ENCODE measurements at regions not wholly inside any gene's neighbourhood (a gene's known extent, or its start where the extent isn't known, plus 50 kb on each side); places are given as distances from the start of the nearest gene placed in this dataset.

DNA sequence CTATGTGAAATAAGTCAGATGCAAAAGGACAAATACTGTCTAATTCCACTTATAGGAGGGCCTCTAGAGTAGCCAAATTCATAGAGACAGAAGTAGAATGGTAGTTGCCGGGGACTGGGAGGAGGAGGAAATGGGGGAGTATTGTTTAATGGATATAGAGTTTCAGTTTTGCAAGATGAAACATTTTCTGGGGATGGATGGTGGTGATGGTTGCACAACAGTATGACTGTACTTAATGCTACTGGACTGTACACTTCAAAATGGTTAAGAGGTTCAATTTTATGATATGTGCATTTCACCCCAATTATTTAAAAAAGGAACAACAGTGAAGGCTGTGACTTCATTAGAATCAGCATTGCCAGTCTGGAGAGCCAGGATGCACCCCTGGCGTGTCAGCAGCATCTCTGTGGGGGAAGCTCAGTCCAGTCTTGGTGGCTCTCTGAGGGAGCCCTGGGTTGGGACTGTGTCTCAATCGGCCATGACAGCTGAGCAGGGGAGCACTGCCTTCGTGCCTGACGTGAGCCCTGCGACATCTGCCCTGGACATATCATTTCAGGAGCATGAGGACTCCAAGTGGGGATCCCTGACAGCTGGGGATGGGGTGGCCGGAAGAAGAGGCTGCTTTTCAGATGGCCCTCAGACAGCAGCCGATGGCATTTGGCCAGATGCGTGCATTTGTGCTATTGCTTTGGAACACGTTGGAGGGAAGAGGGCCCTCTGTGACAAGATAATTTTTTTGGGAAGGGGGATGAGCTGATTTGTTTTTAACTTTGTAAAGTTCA lies 130.8 kb upstream of the STC2 start:
- POLR2A ChIA-PET, result no interaction called here
- DNase-seq (ENCODE audit: extremely low spot score), result no peak
- CTCF ChIA-PET, result no interaction called here
- TF ChIP-seq TARDBP (IDR thresholded peaks at IDR 0.05) (no peak), NFRKB (IDR thresholded peaks at IDR 0.05) (no peak), ZNF384 (IDR thresholded peaks at IDR 0.05) (no peak), L3MBTL2 (conservative IDR thresholded peaks at IDR 0.05) (no peak)
- TF ChIP-seq, protein P1, sequence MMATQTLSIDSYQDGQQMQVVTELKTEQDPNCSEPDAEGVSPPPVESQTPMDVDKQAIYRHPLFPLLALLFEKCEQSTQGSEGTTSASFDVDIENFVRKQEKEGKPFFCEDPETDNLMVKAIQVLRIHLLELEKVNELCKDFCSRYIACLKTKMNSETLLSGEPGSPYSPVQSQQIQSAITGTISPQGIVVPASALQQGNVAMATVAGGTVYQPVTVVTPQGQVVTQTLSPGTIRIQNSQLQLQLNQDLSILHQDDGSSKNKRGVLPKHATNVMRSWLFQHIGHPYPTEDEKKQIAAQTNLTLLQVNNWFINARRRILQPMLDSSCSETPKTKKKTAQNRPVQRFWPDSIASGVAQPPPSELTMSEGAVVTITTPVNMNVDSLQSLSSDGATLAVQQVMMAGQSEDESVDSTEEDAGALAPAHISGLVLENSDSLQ (IDR thresholded peaks at IDR 0.05), result no peak

DNA sequence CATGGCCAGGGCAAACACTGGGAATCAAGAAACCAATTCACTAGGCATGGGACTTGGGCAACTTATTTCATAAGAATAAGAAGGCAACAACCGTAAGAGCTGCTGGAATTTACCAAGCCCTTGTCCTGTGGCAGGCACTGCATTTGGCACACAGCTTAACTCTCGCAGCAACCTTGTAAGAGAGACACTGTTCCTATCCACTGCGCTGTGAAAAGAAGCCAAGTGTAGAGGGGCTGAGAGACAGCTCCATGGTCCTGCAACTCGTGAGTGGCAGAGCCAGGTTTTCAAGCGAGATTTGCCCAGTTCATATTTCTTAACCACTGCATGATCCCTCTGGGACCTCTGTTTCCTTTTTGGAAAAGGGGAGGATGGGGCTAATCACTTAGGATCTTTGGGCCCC lies 129.3 kb upstream of the STC2 start:
- DNase-seq (ENCODE audit: extremely low spot score), result no peak
- TF ChIP-seq ARNT (IDR thresholded peaks at IDR 0.05) (no peak), ELF4 (IDR thresholded peaks at IDR 0.05) (no peak), FOXM1 (IDR thresholded peaks at IDR 0.05; ENCODE audit: borderline replicate concordance) (no peak), SUZ12 (IDR thresholded peaks at IDR 0.05) (no peak), LEF1 (IDR thresholded peaks at IDR 0.05; ENCODE audit: borderline replicate concordance) (no peak), ZNF384 (IDR thresholded peaks at IDR 0.05) (no peak), FOXA1 (IDR thresholded peaks at IDR 0.05) (no peak)
- ChIA-PET CTCF (no interaction called here), POLR2A (no interaction called here)

DNA sequence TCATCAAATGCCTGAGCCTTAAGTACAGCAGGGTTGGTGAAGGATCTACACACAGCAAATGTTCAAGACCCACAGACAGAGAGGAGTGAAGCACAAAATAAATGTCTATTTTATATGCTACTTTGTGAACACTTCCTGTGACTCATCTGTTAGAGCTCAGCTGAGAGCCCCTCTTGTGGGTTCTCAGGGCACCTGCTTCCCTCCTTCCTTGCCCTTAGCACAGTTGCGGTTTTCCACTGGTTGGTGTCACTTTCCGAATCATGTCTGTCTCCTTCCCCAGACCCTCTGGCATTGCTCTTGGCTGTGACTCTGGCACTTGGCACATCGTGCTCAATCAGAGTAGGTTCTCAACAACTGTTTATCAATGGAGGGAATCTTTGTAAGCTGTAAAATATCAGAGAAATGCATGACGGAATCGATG lies 128.5 kb upstream of the STC2 start:
- TF ChIP-seq SUZ12 (IDR thresholded peaks at IDR 0.05) (no peak), HDGF (IDR thresholded peaks at IDR 0.05; ENCODE audit: borderline replicate concordance) (no peak), SP1 (IDR thresholded peaks at IDR 0.05) (no peak), ARNT (IDR thresholded peaks at IDR 0.05) (no peak), CTBP1 (IDR thresholded peaks at IDR 0.05; ENCODE audit: borderline replicate concordance) (no peak), L3MBTL2 (conservative IDR thresholded peaks at IDR 0.05) (no peak), LEF1 (IDR thresholded peaks at IDR 0.05; ENCODE audit: borderline replicate concordance) (no peak), ZNF384 (IDR thresholded peaks at IDR 0.05) (no peak), FOXM1 (IDR thresholded peaks at IDR 0.05; ENCODE audit: borderline replicate concordance) (no peak)
- CTCF ChIA-PET, result no interaction called here
- POLR2A ChIA-PET, result interaction anchor here (0.6 kb wide), 1 partner anchor 1374 kb away, joined by 3 read pairs; no protein-coding TSS in a partner anchor
- DNase-seq (ENCODE audit: extremely low spot score), result no peak

DNA sequence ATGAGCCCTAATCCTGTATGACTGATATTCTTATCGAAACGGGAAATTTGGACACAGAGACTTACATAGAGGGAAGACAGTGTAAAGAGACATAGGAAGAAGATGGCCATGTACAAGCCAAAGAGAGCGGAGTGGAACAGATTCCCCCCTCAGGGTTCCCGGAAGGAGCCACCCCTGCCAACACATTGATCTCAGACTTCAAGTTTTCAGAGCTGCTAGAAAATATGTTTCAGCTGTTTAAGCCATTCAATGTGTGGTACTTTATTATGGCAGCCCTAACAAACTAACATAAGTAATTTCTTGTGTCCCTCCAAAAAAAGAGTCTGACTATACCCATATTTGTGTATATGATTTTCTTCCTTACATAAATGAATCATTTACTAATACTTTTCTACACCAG lies 128.0 kb upstream of the STC2 start:
- ChIA-PET CTCF (no interaction called here), POLR2A (no interaction called here)
- TF ChIP-seq NFRKB (IDR thresholded peaks at IDR 0.05), result no peak
- TF ChIP-seq HDGF (IDR thresholded peaks at IDR 0.05; ENCODE audit: borderline replicate concordance), result no peak
- no peak for TF ChIP-seq LEF1 (IDR thresholded peaks at IDR 0.05; ENCODE audit: borderline replicate concordance)
- TF ChIP-seq SUZ12 (IDR thresholded peaks at IDR 0.05), result no peak
- TF ChIP-seq SP1 (IDR thresholded peaks at IDR 0.05), result no peak
- TF ChIP-seq FOXK2 (IDR thresholded peaks at IDR 0.05), result no peak
- no peak for TF ChIP-seq ARNT (IDR thresholded peaks at IDR 0.05)
- TF ChIP-seq TARDBP (IDR thresholded peaks at IDR 0.05), result no peak
- no peak for TF ChIP-seq L3MBTL2 (conservative IDR thresholded peaks at IDR 0.05)
- no peak for TF ChIP-seq BHLHE40 (IDR thresholded peaks at IDR 0.05; ENCODE audit: borderline replicate concordance)
- TF ChIP-seq ELF4 (IDR thresholded peaks at IDR 0.05), result no peak
- DNase-seq (ENCODE audit: extremely low spot score), result no peak

DNA sequence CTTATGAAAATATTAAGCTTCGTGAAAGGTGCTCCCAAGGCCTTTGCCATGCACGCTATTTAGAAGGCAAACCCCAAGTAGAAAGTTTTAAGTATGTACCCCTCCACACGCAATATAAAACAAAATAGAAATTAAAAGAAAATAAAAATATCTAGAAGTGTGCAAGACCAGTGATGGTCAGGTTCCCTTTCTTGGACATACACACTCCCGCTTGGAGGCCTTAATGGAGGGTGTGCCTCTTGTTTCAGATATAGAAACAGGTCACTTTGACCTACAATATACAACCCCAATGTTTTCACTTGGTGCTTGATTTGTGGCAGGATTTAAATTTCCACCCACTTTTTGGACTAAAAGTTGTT lies 127.4 kb upstream of the STC2 start:
- no peak for TF ChIP-seq LEF1 (IDR thresholded peaks at IDR 0.05; ENCODE audit: borderline replicate concordance)
- TF ChIP-seq NFRKB (IDR thresholded peaks at IDR 0.05), result no peak
- TF ChIP-seq ARNT (IDR thresholded peaks at IDR 0.05), result no peak
- TF ChIP-seq BHLHE40 (IDR thresholded peaks at IDR 0.05; ENCODE audit: borderline replicate concordance), result no peak
- no peak for TF ChIP-seq TARDBP (IDR thresholded peaks at IDR 0.05)
- TF ChIP-seq FOXK2 (IDR thresholded peaks at IDR 0.05), result no peak
- no peak for TF ChIP-seq CTBP1 (IDR thresholded peaks at IDR 0.05; ENCODE audit: borderline replicate concordance)
- no peak for TF ChIP-seq SP1 (IDR thresholded peaks at IDR 0.05)
- TF ChIP-seq ELF4 (IDR thresholded peaks at IDR 0.05), result no peak
- no peak for TF ChIP-seq HDGF (IDR thresholded peaks at IDR 0.05; ENCODE audit: borderline replicate concordance)
- DNase-seq (ENCODE audit: extremely low spot score), result no peak
- ChIA-PET POLR2A (no interaction called here), CTCF (no interaction called here)

DNA sequence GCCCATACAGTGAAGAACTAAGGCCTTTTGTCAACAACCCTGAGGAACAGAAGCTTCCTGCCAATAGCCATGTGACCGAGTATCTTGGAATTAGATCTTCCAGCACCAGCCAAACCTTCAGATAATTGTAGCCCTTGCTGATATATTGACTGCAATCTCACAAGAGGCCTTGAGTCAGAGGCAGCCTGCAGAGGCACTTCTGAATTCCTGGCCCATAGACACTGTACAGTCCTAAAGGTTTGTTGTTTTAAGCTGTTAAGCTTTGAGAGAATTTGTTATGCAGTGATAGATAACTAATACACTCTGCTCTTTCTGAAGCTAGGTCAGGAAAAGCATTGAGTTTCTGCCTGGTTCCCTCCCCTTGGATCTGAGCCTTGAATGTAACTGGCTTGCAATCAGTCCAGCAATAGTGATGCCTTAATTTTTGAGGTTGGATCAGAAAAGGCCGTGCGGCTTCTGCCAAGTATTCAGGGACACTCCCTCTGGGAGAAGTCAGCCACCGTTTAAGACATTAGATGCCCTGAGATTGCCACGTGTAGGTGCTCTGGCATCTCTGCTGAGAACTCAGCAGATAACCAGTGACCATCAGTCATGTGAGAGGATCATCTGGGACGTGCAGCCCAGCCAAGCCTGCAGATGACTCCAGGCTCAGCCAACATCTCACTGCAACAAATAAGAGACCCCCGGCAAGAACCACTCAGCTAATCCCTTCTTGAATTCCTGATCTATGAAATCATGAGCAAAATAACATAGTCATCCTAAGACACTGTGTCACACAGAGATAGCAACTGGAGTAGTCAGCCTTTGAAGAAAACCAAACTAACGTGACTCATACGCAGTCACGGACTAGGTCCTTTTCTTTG lies 126.8 kb upstream of the STC2 start:
- no peak for DNase-seq (ENCODE audit: extremely low spot score)
- ChIA-PET CTCF (no interaction called here), POLR2A (interaction anchor here (1.5 kb wide), 1 partner anchor 18 kb away, joined by 3 read pairs; no protein-coding TSS in a partner anchor)
- no peak for TF ChIP-seq ELF4 (IDR thresholded peaks at IDR 0.05)
- TF ChIP-seq SUZ12 (IDR thresholded peaks at IDR 0.05), result no peak
- no peak for TF ChIP-seq BHLHE40 (IDR thresholded peaks at IDR 0.05; ENCODE audit: borderline replicate concordance)
- no peak for TF ChIP-seq FOXM1 (IDR thresholded peaks at IDR 0.05; ENCODE audit: borderline replicate concordance)
- TF ChIP-seq CTBP1 (IDR thresholded peaks at IDR 0.05; ENCODE audit: borderline replicate concordance), result no peak
- TF ChIP-seq L3MBTL2 (conservative IDR thresholded peaks at IDR 0.05), result no peak
- no peak for TF ChIP-seq FOXA1 (IDR thresholded peaks at IDR 0.05)
- TF ChIP-seq SP1 (IDR thresholded peaks at IDR 0.05), result no peak
- TF ChIP-seq NFRKB (IDR thresholded peaks at IDR 0.05), result no peak
- no peak for TF ChIP-seq ARNT (IDR thresholded peaks at IDR 0.05)
- TF ChIP-seq TARDBP (IDR thresholded peaks at IDR 0.05), result no peak
- no peak for TF ChIP-seq HDGF (IDR thresholded peaks at IDR 0.05; ENCODE audit: borderline replicate concordance)
- TF ChIP-seq, protein P1 (IDR thresholded peaks at IDR 0.05), result no peak

Measured in HEK293T (cell line).